ENCODE measurements at regions not wholly inside any gene's neighbourhood (a gene's known extent, or its start where the extent isn't known, plus 50 kb on each side); places are given as distances from the start of the nearest gene placed in this dataset.

DNA sequence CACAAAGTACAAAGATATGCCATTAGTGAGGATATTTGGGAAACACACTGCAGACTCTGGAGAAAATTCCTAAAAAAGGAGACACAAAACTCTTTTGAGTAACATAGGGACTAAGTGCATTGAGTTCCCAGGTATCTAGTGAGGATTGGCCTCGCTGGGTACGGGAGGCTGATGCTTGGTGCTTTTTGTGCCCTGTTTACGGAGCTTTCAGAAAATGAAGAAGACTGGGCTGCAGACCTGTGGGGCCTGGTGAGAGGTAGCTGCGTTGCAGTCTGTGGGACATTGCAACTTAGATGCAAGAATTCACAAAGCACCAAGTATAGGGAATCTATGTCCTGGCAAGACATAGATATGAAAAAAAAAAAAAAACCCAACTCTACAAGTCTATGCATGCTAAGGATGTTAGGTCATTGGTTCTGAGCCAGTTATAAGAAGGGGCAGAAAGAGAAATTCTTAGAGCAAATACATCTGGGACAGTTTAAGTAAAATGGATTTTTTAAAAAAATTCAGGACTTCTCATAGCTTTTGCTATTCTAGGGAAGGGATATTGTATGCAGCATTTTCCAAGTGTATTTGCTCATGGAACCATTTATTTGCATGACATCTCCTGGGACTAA is 156.0 kb downstream of the SLC4A3 start:
- no peak overlapping the region for H3K27ac ChIP-seq (ENCODE audit: low read depth, low read length)
- H3K4me3 ChIP-seq (ENCODE audit: low read depth in 1 of 5, low read length in 5 of 5): no peak overlapping the region
- peaks cover 0 to 5% (median 0%) of the 10 kb centered on the region in 5 donors for H3K27me3 ChIP-seq (ENCODE audit: control insufficient read depth in 5 of 5, insufficient read depth in 4 of 5, low read length in 5 of 5)
- peaks cover 0 to 8% (median 4%) of the 10 kb centered on the region in 5 donors for H3K4me1 ChIP-seq (ENCODE audit: control insufficient read depth in 5 of 5, insufficient read depth in 5 of 5, low read length in 5 of 5)
- no peaks in the 10 kb centered on the region for H3K36me3 ChIP-seq (ENCODE audit: control insufficient read depth in 5 of 5, insufficient read depth in 5 of 5, low read length in 5 of 5)
- no peaks in the 10 kb centered on the region for H3K9me3 ChIP-seq (ENCODE audit: control insufficient read depth in 5 of 5, low read length in 5 of 5)
- no peak overlapping the region for H3K9ac ChIP-seq (ENCODE audit: low read length in 5 of 5)

GRCh38 chr2:219784178-219784577 is 156.7 kb downstream of the SLC4A3 start:
- Histone ChIP-seq H3K36me3 (ENCODE audit: control insufficient read depth in 5 of 5, insufficient read depth in 5 of 5, low read length in 5 of 5) (no peaks in the 10 kb centered on the region), H3K9ac (ENCODE audit: low read length in 5 of 5) (no peak overlapping the region), H3K4me3 (ENCODE audit: low read depth in 1 of 5, low read length in 5 of 5) (no peak overlapping the region), H3K27ac (ENCODE audit: low read depth, low read length) (no peak overlapping the region), H3K4me1 (ENCODE audit: control insufficient read depth in 5 of 5, insufficient read depth in 5 of 5, low read length in 5 of 5) (peaks cover 0 to 8% (median 4%) of the 10 kb centered on the region in 5 donors), H3K9me3 (ENCODE audit: control insufficient read depth in 5 of 5, low read length in 5 of 5) (no peaks in the 10 kb centered on the region), H3K27me3 (ENCODE audit: control insufficient read depth in 5 of 5, insufficient read depth in 4 of 5, low read length in 5 of 5) (peaks cover 0 to 5% (median 0%) of the 10 kb centered on the region in 5 donors)

- peaks cover 0 to 4% (median 0%) of the 10 kb centered on the region in 5 donors for H3K27me3 ChIP-seq (ENCODE audit: control insufficient read depth in 5 of 5, insufficient read depth in 4 of 5, low read length in 5 of 5)
- H3K9me3 ChIP-seq (ENCODE audit: control insufficient read depth in 5 of 5, low read length in 5 of 5): no peaks in the 10 kb centered on the region
- H3K4me3 ChIP-seq (ENCODE audit: low read depth in 1 of 5, low read length in 5 of 5): no peak overlapping the region
- no peak overlapping the region for H3K27ac ChIP-seq (ENCODE audit: low read depth, low read length)
- H3K4me1 ChIP-seq (ENCODE audit: control insufficient read depth in 5 of 5, insufficient read depth in 5 of 5, low read length in 5 of 5): no peaks in the 10 kb centered on the region
- H3K9ac ChIP-seq (ENCODE audit: low read length in 5 of 5): no peak overlapping the region
- H3K36me3 ChIP-seq (ENCODE audit: control insufficient read depth in 5 of 5, insufficient read depth in 5 of 5, low read length in 5 of 5): no peaks in the 10 kb centered on the region
Observed at GRCh38 chr2:219789476-219789875, 162.0 kb downstream of the SLC4A3 start.

DNA sequence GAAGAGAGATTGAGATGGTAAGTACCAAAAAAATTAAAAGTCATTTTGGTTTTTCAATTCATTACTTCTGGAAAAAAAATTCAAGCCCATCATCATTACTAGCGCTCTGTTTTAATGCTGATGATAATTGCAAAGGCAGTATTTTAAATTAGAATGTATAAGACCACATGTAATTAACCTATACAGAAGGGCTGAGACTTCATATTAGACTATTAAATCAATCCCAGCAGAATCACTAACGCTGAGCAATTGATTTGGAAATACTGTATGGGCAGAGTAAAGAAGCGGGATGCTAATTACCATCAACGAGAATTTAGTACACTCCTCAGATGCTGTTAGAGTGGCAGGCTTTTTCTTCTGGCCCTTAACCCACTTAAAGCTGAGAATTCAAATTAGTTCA is 165.0 kb downstream of the SLC4A3 start:
- Histone ChIP-seq H3K27ac (ENCODE audit: low read depth, low read length) (no peak overlapping the region), H3K27me3 (ENCODE audit: control insufficient read depth in 5 of 5, insufficient read depth in 4 of 5, low read length in 5 of 5) (no peaks in the 10 kb centered on the region), H3K4me1 (ENCODE audit: control insufficient read depth in 5 of 5, insufficient read depth in 5 of 5, low read length in 5 of 5) (peaks cover 0 to 7% (median 0%) of the 10 kb centered on the region in 5 donors), H3K4me3 (ENCODE audit: low read depth in 1 of 5, low read length in 5 of 5) (no peak overlapping the region), H3K9me3 (ENCODE audit: control insufficient read depth in 5 of 5, low read length in 5 of 5) (peaks cover 0 to 3% (median 0%) of the 10 kb centered on the region in 5 donors), H3K9ac (ENCODE audit: low read length in 5 of 5) (no peak overlapping the region), H3K36me3 (ENCODE audit: control insufficient read depth in 5 of 5, insufficient read depth in 5 of 5, low read length in 5 of 5) (no peaks in the 10 kb centered on the region)

- Histone ChIP-seq H3K9ac (ENCODE audit: low read length in 5 of 5) (no peak overlapping the region), H3K36me3 (ENCODE audit: control insufficient read depth in 5 of 5, insufficient read depth in 5 of 5, low read length in 5 of 5) (no peaks in the 10 kb centered on the region), H3K9me3 (ENCODE audit: control insufficient read depth in 5 of 5, low read length in 5 of 5) (peaks cover 0 to 3% (median 0%) of the 10 kb centered on the region in 5 donors), H3K4me3 (ENCODE audit: low read depth in 1 of 5, low read length in 5 of 5) (no peak overlapping the region), H3K27me3 (ENCODE audit: control insufficient read depth in 5 of 5, insufficient read depth in 4 of 5, low read length in 5 of 5) (no peaks in the 10 kb centered on the region), H3K27ac (ENCODE audit: low read depth, low read length) (no peak overlapping the region), H3K4me1 (ENCODE audit: control insufficient read depth in 5 of 5, insufficient read depth in 5 of 5, low read length in 5 of 5) (peaks cover 0 to 18% (median 7%) of the 10 kb centered on the region in 5 donors)
Observed at GRCh38 chr2:219798430-219798829, 171.0 kb downstream of the SLC4A3 start.

DNA sequence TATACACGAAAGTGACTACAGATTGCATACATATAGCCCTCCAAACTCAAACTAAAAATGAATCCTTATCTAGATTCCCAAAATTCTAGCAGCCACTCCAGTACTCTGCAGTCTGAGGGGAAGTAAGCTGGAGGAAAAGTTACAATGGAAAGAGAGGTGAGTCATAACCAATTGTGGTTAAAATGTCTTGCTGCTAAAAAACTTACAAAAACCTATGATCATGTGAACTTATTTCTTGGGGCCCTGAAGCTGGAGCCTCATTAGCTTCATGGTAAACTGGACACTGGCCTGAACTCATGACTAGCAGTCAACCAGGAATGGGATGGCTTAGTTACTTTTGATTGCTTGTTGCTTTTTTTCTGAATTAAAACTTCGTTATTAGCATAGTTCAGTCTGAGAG is 175.9 kb downstream of the SLC4A3 start:
- no peak overlapping the region for H3K9ac ChIP-seq (ENCODE audit: low read length in 5 of 5)
- H3K4me3 ChIP-seq (ENCODE audit: low read depth in 1 of 5, low read length in 5 of 5): no peak overlapping the region
- H3K4me1 ChIP-seq (ENCODE audit: control insufficient read depth in 5 of 5, insufficient read depth in 5 of 5, low read length in 5 of 5): peaks cover 0 to 11% (median 7%) of the 10 kb centered on the region in 5 donors
- H3K27me3 ChIP-seq (ENCODE audit: control insufficient read depth in 5 of 5, insufficient read depth in 4 of 5, low read length in 5 of 5): no peaks in the 10 kb centered on the region
- no peak overlapping the region for H3K27ac ChIP-seq (ENCODE audit: low read depth, low read length)
- H3K36me3 ChIP-seq (ENCODE audit: control insufficient read depth in 5 of 5, insufficient read depth in 5 of 5, low read length in 5 of 5): no peaks in the 10 kb centered on the region
- peaks cover 0 to 5% (median 0%) of the 10 kb centered on the region in 5 donors for H3K9me3 ChIP-seq (ENCODE audit: control insufficient read depth in 5 of 5, low read length in 5 of 5)

DNA sequence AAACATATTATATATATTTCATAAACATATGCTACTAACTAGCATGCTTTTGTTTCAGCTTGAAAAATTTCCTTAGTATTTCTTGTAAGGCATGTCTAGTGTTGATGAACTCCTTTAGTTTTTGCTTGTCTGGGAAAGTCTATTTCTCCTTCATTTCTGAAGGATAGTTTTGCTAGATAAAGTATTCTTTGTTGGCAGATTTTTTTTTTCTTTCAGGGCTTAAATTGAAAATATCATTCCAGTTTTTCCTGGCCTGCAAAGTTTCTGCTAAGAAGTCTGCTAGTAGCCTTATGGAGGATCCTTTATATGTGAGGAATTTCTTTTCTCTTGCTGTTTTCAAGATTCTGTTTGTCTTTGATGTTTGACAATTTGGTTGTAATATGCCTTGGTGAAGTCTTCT is 183.5 kb downstream of the SLC4A3 start:
- no peak overlapping the region for H3K27ac ChIP-seq (ENCODE audit: low read depth, low read length)
- H3K4me3 ChIP-seq (ENCODE audit: low read depth in 1 of 5, low read length in 5 of 5): no peak overlapping the region

GRCh38 chr2:219812672-219813071 is 185.2 kb downstream of the SLC4A3 start:
- H3K9ac ChIP-seq (ENCODE audit: low read length in 5 of 5): no peak overlapping the region
- H3K4me1 ChIP-seq (ENCODE audit: control insufficient read depth in 5 of 5, insufficient read depth in 5 of 5, low read length in 5 of 5): no peaks in the 10 kb centered on the region
- no peaks in the 10 kb centered on the region for H3K27me3 ChIP-seq (ENCODE audit: control insufficient read depth in 5 of 5, insufficient read depth in 4 of 5, low read length in 5 of 5)
- no peak overlapping the region for H3K4me3 ChIP-seq (ENCODE audit: low read depth in 1 of 5, low read length in 5 of 5)
- H3K27ac ChIP-seq (ENCODE audit: low read depth, low read length): no peak overlapping the region
- H3K36me3 ChIP-seq (ENCODE audit: control insufficient read depth in 5 of 5, insufficient read depth in 5 of 5, low read length in 5 of 5): no peaks in the 10 kb centered on the region
- H3K9me3 ChIP-seq (ENCODE audit: control insufficient read depth in 5 of 5, low read length in 5 of 5): peaks cover 0 to 12% (median 5%) of the 10 kb centered on the region in 5 donors

More for the DNA sequence above, 183.5 kb downstream of the SLC4A3 start:
- H3K9me3 ChIP-seq (ENCODE audit: control insufficient read depth in 5 of 5, low read length in 5 of 5): peaks cover 0 to 12% (median 8%) of the 10 kb centered on the region in 5 donors
- H3K4me1 ChIP-seq (ENCODE audit: control insufficient read depth in 5 of 5, insufficient read depth in 5 of 5, low read length in 5 of 5): no peaks in the 10 kb centered on the region
- H3K36me3 ChIP-seq (ENCODE audit: control insufficient read depth in 5 of 5, insufficient read depth in 5 of 5, low read length in 5 of 5): no peaks in the 10 kb centered on the region
- no peaks in the 10 kb centered on the region for H3K27me3 ChIP-seq (ENCODE audit: control insufficient read depth in 5 of 5, insufficient read depth in 4 of 5, low read length in 5 of 5)
- H3K9ac ChIP-seq (ENCODE audit: low read length in 5 of 5): no peak overlapping the region

GRCh38 chr2:219820767-219821166 is 193.3 kb downstream of the SLC4A3 start:
- peaks cover 0 to 3% (median 0%) of the 10 kb centered on the region in 5 donors for H3K27me3 ChIP-seq (ENCODE audit: control insufficient read depth in 5 of 5, insufficient read depth in 4 of 5, low read length in 5 of 5)
- no peak overlapping the region for H3K27ac ChIP-seq (ENCODE audit: low read depth, low read length)
- H3K9ac ChIP-seq (ENCODE audit: low read length in 5 of 5): no peak overlapping the region
- peaks cover 0 to 2% (median 0%) of the 10 kb centered on the region in 5 donors for H3K9me3 ChIP-seq (ENCODE audit: control insufficient read depth in 5 of 5, low read length in 5 of 5)
- no peak overlapping the region for H3K4me3 ChIP-seq (ENCODE audit: low read depth in 1 of 5, low read length in 5 of 5)
- H3K36me3 ChIP-seq (ENCODE audit: control insufficient read depth in 5 of 5, insufficient read depth in 5 of 5, low read length in 5 of 5): no peaks in the 10 kb centered on the region
- peaks cover 0 to 5% (median 3%) of the 10 kb centered on the region in 5 donors for H3K4me1 ChIP-seq (ENCODE audit: control insufficient read depth in 5 of 5, insufficient read depth in 5 of 5, low read length in 5 of 5)

GRCh38 chr2:219823574-219823973 is 196.1 kb downstream of the SLC4A3 start:
- H3K27ac ChIP-seq (ENCODE audit: low read depth, low read length): no peak overlapping the region
- H3K4me1 ChIP-seq (ENCODE audit: control insufficient read depth in 5 of 5, insufficient read depth in 5 of 5, low read length in 5 of 5): peaks cover 0 to 5% (median 3%) of the 10 kb centered on the region in 5 donors
- no peaks in the 10 kb centered on the region for H3K36me3 ChIP-seq (ENCODE audit: control insufficient read depth in 5 of 5, insufficient read depth in 5 of 5, low read length in 5 of 5)
- peaks cover 0 to 2% (median 0%) of the 10 kb centered on the region in 5 donors for H3K9me3 ChIP-seq (ENCODE audit: control insufficient read depth in 5 of 5, low read length in 5 of 5)
- H3K4me3 ChIP-seq (ENCODE audit: low read depth in 1 of 5, low read length in 5 of 5): no peak overlapping the region
- peaks cover 0 to 3% (median 0%) of the 10 kb centered on the region in 5 donors for H3K27me3 ChIP-seq (ENCODE audit: control insufficient read depth in 5 of 5, insufficient read depth in 4 of 5, low read length in 5 of 5)
- no peak overlapping the region for H3K9ac ChIP-seq (ENCODE audit: low read length in 5 of 5)

Measured in subcutaneous abdominal adipose tissue (tissue), 5 donors.